Immature natural killer cell (primary cell): ENCODE measurements at regions not wholly inside any gene's neighbourhood (a gene's known extent, or its start where the extent isn't known, plus 50 kb on each side); places are given as distances from the start of the nearest gene placed in this dataset.

Source experiments
- DNase-seq, 3 donors: peaks; one replicate each; pipeline ENCODE4 v3.0.0; 2022; ENCODE audit warnings: mixed read lengths in 1 of 3
- H3K27ac Mint-ChIP-seq, 6 donors: one replicate each; pipeline ENCODE4 v1.8.0; 2020; ENCODE audit warnings: mixed read lengths in 6 of 6, mild to moderate bottlenecking in 5 of 6, inconsistent platforms in 4 of 6, moderate library complexity in 3 of 6
- H3K27me3 Mint-ChIP-seq, 3 donors: one replicate each; pipeline ENCODE4 v1.8.0; 2020 to 2021; ENCODE audit warnings: low read depth in 3 of 3, mild to moderate bottlenecking in 3 of 3, mixed read lengths in 3 of 3, moderate library complexity in 3 of 3, inconsistent platforms in 1 of 3
- H3K36me3 Mint-ChIP-seq, 3 donors: one replicate each; pipeline ENCODE4 v1.8.0; 2020; ENCODE audit warnings: mixed read lengths in 3 of 3, inconsistent platforms in 2 of 3, mild to moderate bottlenecking in 2 of 3
- H3K4me1 Mint-ChIP-seq, 2 donors: one replicate each; pipeline ENCODE4 v1.8.0; 2020; ENCODE audit warnings: inconsistent platforms in 2 of 2, mild to moderate bottlenecking in 2 of 2, mixed read lengths in 2 of 2, moderate library complexity in 1 of 2
- H3K4me3 Mint-ChIP-seq, 5 donors: one replicate each; pipeline ENCODE4 v1.8.0; 2020; ENCODE audit warnings: mild to moderate bottlenecking in 5 of 5, mixed read lengths in 5 of 5, inconsistent platforms in 3 of 5, moderate library complexity in 3 of 5
- H3K9me3 Mint-ChIP-seq, 6 donors: one replicate each; pipeline ENCODE4 v1.8.0; 2020; ENCODE audit warnings: mild to moderate bottlenecking in 6 of 6, mixed read lengths in 6 of 6, inconsistent platforms in 4 of 6, moderate library complexity in 3 of 6

DNA sequence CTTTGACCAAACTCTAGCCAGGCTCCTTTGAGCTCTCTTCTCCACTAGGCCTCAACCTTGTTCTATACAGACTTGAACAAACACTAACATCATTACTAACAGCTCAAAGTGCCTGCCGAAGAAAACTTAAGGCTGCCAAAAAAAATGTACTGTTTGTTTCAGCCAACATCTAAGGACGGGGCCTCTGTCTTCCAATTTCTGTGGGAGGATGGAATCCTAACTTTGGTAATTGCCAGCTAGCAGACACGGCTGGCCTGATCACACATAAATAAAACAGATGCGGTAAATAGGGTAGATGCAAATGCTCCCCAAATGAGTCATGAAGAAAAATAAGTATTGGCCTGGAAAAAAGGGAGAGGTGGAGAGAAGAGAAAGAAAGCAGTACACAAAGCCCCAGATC, 394.3 kb downstream of the TMEM135 start:
- Mint-ChIP-seq H3K4me1 (no peaks in the 10 kb centered on the region), H3K27me3 (peaks cover 0 to 5% (median 3%) of the 10 kb centered on the region in 3 donors), H3K9me3 (peaks cover 0 to 2% (median 0%) of the 10 kb centered on the region in 6 donors), H3K36me3 (no peaks in the 10 kb centered on the region), H3K27ac (no peak overlapping the region), H3K4me3 (no peak overlapping the region)
- no peak for DNase-seq

DNA sequence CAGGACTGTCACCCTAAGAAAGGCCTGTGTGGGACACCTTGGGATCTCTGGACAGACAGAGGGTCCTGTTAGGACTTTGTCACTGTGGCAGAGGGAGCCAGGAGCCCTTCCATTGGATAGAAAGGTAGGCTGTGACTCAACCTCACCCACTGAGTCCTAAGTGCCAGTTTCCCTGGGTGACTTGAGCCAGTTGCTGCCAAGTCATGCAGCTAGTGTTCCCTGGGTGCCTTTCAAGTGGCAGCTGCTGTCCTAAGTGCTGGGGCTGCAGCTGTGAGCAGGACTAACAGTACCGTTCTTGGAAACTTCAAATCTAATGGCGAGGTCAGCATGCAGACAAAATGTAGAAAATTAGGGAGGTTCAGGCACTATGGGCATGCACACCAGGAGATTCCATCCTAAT, 393.7 kb downstream of the TMEM135 start:
- no peak overlapping the region for H3K27ac Mint-ChIP-seq
- peaks cover 0 to 2% (median 0%) of the 10 kb centered on the region in 6 donors for H3K9me3 Mint-ChIP-seq
- no peaks in the 10 kb centered on the region for H3K36me3 Mint-ChIP-seq
- no peaks in the 10 kb centered on the region for H3K4me1 Mint-ChIP-seq
- peaks cover 0 to 3% (median 2%) of the 10 kb centered on the region in 3 donors for H3K27me3 Mint-ChIP-seq
- no peak for DNase-seq
- no peak overlapping the region for H3K4me3 Mint-ChIP-seq

DNA sequence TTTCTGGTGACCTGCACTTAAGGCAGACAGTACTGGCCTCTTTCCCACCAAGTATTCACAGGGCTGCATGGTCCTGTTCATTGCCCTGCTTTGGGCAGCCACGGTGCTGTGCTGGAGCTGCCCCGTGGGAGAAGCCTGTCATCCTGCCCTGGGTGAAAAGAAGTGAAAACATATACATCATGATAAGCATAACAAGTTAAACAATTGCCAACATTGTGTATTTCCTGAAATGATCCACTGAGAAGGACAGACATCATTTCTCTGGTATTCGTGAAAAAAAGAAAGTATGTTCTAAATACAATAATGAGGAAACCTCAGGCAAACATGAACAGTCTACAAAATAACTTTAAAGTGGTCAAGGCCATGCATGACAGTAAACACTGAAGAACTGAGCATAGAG, 393.1 kb downstream of the TMEM135 start:
- Mint-ChIP-seq H3K27ac (no peak overlapping the region), H3K9me3 (peaks cover 0 to 2% (median 0%) of the 10 kb centered on the region in 6 donors), H3K4me3 (no peak overlapping the region)

DNA sequence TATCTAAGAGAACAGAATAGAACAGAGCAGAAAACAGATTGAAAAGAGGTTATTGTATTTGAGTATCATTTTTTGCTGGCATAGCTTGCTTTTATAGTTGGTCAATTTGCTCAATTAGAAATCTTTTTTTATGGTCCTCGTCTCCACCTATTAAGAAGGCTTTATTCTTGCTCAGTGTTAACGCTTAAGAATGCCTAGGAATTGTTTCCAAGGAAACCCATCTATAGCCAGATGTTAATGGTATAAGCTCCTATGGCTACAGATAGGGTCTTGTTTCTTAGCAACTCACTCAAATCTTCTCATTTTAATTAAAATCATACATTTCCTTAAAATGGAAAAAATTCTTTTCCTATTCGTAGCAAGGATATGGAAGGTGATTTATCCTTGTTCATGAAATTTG, 392.3 kb downstream of the TMEM135 start:
- Mint-ChIP-seq H3K4me1 (no peaks in the 10 kb centered on the region), H3K27ac (no peak overlapping the region), H3K4me3 (no peak overlapping the region), H3K36me3 (no peaks in the 10 kb centered on the region), H3K27me3 (peaks cover 0 to 6% (median 1%) of the 10 kb centered on the region in 3 donors), H3K9me3 (peaks cover 0 to 2% (median 0%) of the 10 kb centered on the region in 6 donors)
- no peak for DNase-seq

More for the DNA sequence above, 393.1 kb downstream of the TMEM135 start:
- no peaks in the 10 kb centered on the region for H3K4me1 Mint-ChIP-seq
- peaks cover 0 to 5% (median 1%) of the 10 kb centered on the region in 3 donors for H3K27me3 Mint-ChIP-seq
- DNase-seq = no peak
- no peaks in the 10 kb centered on the region for H3K36me3 Mint-ChIP-seq

DNA sequence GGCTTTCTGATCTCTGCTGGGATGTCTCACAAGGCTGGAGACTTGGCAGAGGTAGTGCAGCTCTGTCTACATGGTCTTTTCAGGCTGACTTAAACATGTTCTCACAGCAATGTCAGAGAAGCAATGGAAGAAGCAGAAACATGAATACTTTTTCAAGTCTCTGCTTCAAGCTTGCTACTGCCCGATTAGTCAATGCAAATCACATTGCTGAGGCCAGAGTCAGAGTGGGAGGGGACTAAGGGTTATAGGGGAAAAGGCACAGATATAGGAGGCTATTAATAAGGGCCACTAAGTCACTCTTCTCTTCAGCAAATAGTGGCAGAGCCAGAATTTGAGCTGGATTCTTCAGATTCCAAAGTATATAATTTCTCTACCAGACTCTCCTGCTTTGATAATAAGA, 390.5 kb downstream of the TMEM135 start:
- peaks cover 0 to 6% (median 3%) of the 10 kb centered on the region in 3 donors for H3K27me3 Mint-ChIP-seq
- peaks cover 0 to 2% (median 0%) of the 10 kb centered on the region in 6 donors for H3K9me3 Mint-ChIP-seq
- no peak overlapping the region for H3K4me3 Mint-ChIP-seq
- H3K36me3 Mint-ChIP-seq = no peaks in the 10 kb centered on the region
- no peak for DNase-seq
- no peaks in the 10 kb centered on the region for H3K4me1 Mint-ChIP-seq
- H3K27ac Mint-ChIP-seq = no peak overlapping the region

DNA sequence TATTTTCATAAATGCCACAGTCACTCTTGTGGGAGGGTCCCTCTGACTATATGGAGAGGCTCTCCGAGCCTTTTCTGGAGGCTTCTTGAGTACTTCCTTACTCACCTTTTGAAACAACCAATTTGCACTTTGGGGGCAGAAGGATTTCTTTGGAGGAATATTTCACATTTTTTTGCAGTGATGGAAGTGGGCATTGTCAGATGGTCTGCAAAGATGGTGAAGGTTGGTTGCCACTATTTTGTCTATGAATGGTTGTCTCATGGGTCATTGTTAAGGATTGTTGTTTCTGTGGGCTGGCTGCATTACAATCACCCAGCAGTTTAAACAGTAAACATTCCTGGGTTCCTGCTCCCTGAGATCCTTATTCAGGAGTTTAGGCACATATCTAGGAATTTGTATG, 388.2 kb downstream of the TMEM135 start:
- Mint-ChIP-seq H3K27ac (no peak overlapping the region), H3K4me3 (no peak overlapping the region), H3K4me1 (no peaks in the 10 kb centered on the region), H3K27me3 (peaks cover 2 to 3% (median 2%) of the 10 kb centered on the region in 3 donors), H3K9me3 (no peaks in the 10 kb centered on the region), H3K36me3 (no peaks in the 10 kb centered on the region)
- DNase-seq = no peak

DNA sequence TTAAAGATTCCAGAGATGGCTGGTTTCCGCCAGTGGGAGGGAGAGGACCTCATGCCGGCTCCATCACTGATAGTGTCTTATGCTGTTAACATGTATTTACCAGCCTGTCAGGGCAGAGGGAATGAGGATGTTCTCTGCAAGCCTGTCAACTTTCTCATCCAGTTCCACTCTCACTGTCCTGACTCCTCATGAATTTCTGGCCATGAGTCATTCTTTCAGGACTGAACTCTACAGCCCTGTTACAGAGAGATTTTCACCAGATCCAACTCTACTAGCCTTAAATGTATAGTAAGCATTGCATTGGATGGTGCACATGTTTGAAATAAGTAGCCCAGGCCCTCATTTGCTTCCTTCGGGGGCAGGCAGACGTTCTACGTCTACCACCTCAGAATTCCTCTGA, 387.7 kb downstream of the TMEM135 start:
- DNase-seq = no peak
- peaks cover 2 to 3% (median 2%) of the 10 kb centered on the region in 3 donors for H3K27me3 Mint-ChIP-seq
- no peaks in the 10 kb centered on the region for H3K9me3 Mint-ChIP-seq
- H3K36me3 Mint-ChIP-seq = no peaks in the 10 kb centered on the region
- H3K4me1 Mint-ChIP-seq = no peaks in the 10 kb centered on the region
- H3K27ac Mint-ChIP-seq = no peak overlapping the region
- no peak overlapping the region for H3K4me3 Mint-ChIP-seq

DNA sequence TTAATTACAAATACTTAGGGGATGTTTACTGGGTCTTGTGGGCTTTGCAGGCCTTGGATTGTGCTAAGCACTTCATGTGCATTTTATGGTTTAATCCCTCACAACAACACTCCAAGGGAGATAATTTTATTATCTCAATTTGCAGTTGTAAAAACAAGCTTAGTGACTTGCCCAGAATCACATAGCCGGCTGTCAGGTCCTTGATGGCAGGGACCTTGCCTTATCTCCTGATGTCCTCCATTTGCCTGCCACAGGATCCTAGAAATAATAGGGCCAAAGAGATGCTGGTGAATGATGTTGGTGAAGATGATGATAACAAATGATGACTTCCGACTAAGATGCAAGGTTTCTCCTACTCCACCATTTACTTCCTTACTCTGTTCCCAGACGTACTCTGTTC, 385.4 kb downstream of the TMEM135 start:
- no peak overlapping the region for H3K27ac Mint-ChIP-seq
- H3K4me1 Mint-ChIP-seq = no peaks in the 10 kb centered on the region
- no peak overlapping the region for H3K4me3 Mint-ChIP-seq

DNA sequence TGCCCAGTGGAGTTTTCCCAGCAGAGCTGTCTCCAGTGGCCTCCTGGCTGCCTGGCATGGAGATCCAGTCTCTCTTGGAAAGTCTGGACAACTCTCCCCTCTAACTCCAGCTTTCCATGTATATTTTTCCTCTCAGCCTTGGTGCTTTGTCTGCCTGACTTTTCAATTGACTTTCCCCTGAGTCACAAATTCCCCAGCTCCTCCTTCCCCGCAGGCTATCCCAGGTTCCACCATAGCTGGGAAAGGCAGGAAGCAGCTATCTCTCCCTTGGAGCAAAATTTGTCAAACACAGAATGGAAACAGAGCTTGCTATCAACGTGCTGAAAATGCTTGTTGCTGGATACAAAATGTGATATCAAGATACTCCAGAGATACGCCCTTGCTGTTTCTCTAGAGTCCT, 384.8 kb downstream of the TMEM135 start:
- H3K4me1 Mint-ChIP-seq = no peaks in the 10 kb centered on the region
- H3K4me3 Mint-ChIP-seq = no peak overlapping the region
- H3K9me3 Mint-ChIP-seq = no peaks in the 10 kb centered on the region
- H3K36me3 Mint-ChIP-seq = no peaks in the 10 kb centered on the region
- DNase-seq = no peak
- H3K27me3 Mint-ChIP-seq = peaks cover 2 to 4% (median 3%) of the 10 kb centered on the region in 3 donors
- no peak overlapping the region for H3K27ac Mint-ChIP-seq

More for the DNA sequence above, 385.4 kb downstream of the TMEM135 start:
- Mint-ChIP-seq H3K9me3 (no peaks in the 10 kb centered on the region), H3K27me3 (peaks cover 2 to 4% (median 3%) of the 10 kb centered on the region in 3 donors), H3K36me3 (no peaks in the 10 kb centered on the region)
- DNase-seq = no peak

DNA sequence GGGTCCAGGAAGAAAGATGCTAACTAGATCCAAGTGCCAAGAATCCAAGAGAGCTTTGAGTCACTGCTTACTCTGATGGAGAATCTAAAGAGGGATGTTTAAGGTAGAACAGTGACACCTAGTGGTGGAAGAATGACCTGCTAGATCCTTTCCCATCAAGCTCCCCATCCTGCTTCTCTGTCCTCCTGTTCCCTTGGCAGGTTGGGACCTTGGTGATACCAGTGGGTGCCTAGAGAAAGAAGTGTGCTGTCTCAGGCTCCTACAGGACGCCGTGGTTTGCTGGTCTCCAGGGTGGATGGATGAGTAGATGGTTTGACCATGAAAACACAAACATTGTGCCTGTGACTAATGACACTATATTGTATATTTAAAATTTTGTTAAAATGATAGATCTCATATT, 383.7 kb downstream of the TMEM135 start:
- Mint-ChIP-seq H3K9me3 (no peaks in the 10 kb centered on the region), H3K4me3 (no peak overlapping the region), H3K27me3 (peaks cover 1 to 6% (median 2%) of the 10 kb centered on the region in 3 donors), H3K36me3 (no peaks in the 10 kb centered on the region), H3K4me1 (no peaks in the 10 kb centered on the region), H3K27ac (no peak overlapping the region)
- DNase-seq = peak; percentile 27 to 51 (median 46)

DNA sequence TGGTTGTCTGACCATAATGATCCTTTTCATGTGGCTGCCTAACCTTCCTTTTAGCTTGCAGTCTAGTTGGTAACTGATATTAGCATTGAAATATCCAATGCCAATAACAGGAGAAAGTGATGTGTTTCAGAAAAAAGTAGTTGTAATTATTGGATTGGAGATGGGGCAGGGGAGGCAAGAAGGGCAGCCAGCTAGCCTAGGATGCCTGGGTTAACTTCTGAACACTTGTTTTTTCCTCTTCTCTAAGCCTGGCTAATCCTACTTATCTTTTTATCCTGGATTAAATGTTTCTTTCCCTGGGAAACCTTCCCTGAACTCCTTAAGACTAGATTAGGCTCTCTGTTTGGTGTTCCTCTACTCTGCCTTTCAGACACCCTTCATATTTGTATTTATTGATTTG, 380.2 kb downstream of the TMEM135 start:
- Mint-ChIP-seq H3K4me3 (no peak overlapping the region), H3K36me3 (no peaks in the 10 kb centered on the region), H3K27me3 (peaks cover 0 to 6% (median 0%) of the 10 kb centered on the region in 3 donors), H3K27ac (no peak overlapping the region), H3K9me3 (no peaks in the 10 kb centered on the region), H3K4me1 (no peaks in the 10 kb centered on the region)
- DNase-seq = no peak

DNA sequence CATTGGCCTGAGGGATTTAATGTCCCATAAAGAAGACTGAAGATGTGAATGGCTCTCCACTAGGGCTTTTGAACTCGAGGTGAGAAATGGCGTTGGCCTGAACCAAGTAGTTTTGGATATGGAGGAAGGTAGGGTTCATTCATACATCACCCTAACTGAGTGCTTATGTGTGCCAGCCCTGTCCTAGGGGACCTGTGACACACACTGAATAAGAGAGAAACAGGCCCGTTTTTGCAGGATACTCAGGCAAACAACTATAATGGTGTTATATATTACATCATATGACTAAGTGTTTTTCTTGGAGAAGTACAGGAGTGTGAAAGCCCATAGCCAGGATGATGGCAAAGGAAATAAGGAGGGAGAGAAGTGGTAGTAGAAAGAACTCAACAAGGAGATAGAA, 368.1 kb downstream of the TMEM135 start:
- Mint-ChIP-seq H3K27ac (no peak overlapping the region), H3K4me3 (no peak overlapping the region), H3K27me3 (peaks cover 1 to 3% (median 2%) of the 10 kb centered on the region in 3 donors), H3K36me3 (no peaks in the 10 kb centered on the region), H3K9me3 (peaks cover 0 to 2% (median 0%) of the 10 kb centered on the region in 6 donors), H3K4me1 (no peaks in the 10 kb centered on the region)
- no peak for DNase-seq

DNA sequence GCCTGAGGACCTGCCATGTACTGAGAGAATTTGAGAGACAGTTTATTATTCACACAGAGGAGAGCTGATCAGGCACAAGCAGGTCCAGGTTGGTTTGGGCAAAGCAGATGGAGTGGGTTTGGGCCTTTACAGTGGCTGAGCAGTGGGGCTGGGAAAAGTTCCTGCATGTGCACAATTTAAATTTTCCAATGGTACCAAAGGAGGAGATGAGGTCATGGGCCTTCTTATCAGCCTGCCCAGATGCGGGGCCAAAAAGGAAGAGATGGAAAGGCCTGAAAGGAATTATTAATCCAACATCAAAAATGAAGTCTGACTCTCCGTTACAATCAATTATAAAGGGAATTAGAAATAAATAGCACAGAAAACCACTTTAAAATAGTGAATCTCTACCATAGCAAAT, 367.6 kb downstream of the TMEM135 start:
- Mint-ChIP-seq H3K36me3 (no peaks in the 10 kb centered on the region), H3K4me1 (no peaks in the 10 kb centered on the region), H3K4me3 (no peak overlapping the region)

DNA sequence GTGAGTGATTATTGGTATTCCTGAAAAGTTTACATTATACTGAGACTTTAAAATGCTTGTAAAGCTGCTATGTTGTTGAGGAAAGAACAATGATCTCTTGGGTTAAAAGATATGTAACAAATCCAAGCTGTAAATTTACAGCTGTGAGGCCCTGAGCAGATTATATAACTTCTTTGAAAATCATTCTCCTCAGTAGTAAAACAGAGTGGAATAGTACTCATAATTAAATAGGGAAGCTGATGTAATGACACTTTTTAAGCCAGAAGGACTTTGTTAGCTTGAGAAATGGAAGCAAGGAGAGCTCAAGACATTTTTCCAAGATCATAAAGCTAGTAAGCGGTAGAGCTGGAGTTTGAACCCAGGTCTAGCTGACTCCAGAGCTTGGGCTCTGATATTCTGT, 363.9 kb downstream of the TMEM135 start:
- Mint-ChIP-seq H3K27me3 (peaks cover 0 to 7% (median 2%) of the 10 kb centered on the region in 3 donors), H3K27ac (no peak overlapping the region), H3K9me3 (peaks cover 0 to 2% (median 0%) of the 10 kb centered on the region in 6 donors), H3K4me3 (no peak overlapping the region), H3K36me3 (no peaks in the 10 kb centered on the region), H3K4me1 (no peaks in the 10 kb centered on the region)
- no peak for DNase-seq

More for the DNA sequence above, 367.6 kb downstream of the TMEM135 start:
- peaks cover 0 to 2% (median 0%) of the 10 kb centered on the region in 6 donors for H3K9me3 Mint-ChIP-seq
- peaks cover 0 to 6% (median 0%) of the 10 kb centered on the region in 3 donors for H3K27me3 Mint-ChIP-seq
- no peak overlapping the region for H3K27ac Mint-ChIP-seq
- DNase-seq = no peak

DNA sequence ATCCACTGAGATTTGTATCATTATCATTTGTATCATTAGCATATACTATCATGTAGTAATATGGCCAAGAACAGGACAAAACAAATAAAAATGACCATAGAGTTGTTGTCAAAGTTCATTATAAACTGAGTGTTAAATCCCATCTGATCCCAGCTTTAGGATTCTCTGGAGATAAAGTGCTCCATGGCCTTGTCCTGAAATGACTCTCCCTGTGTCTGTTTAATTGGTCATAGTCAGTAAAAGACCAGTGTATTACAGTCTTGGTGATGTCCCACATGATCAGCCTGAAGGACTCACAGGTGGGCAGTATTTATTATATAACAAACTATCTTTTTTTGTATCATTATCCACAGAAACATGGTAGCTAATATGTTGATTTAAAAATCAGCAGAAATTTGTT, 361.6 kb downstream of the TMEM135 start:
- no peaks in the 10 kb centered on the region for H3K9me3 Mint-ChIP-seq
- H3K27me3 Mint-ChIP-seq = peaks cover 0 to 3% (median 2%) of the 10 kb centered on the region in 3 donors
- H3K36me3 Mint-ChIP-seq = no peaks in the 10 kb centered on the region
- no peaks in the 10 kb centered on the region for H3K4me1 Mint-ChIP-seq
- H3K27ac Mint-ChIP-seq = no peak overlapping the region
- no peak for DNase-seq
- H3K4me3 Mint-ChIP-seq = no peak overlapping the region
